ENCODE measurements at regions not wholly inside any gene's neighbourhood (a gene's known extent, or its start where the extent isn't known, plus 50 kb on each side); places are given as distances from the start of the nearest gene placed in this dataset.

DNA sequence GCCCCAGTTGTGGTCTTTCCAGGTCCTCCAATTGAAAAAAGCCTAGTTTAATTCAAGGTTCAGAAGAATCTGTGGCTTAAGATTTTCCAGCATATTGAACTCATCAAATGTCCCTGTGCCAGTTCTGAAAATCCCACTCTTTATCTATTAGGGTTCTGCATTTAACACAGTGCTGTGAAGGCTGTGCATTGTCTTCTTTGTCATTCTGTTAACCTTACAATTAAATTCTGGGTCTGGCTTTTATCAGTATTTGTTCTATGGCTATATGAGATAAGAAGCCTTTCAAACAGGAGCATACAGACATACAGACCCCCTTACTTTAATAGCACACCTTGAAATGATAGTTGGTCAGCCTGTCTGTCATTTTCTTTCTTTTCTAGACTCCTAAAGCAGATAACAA is 362.1 kb upstream of the DACH1 start:
- DNase-seq (ENCODE audit: low read depth) = no peak

DNA sequence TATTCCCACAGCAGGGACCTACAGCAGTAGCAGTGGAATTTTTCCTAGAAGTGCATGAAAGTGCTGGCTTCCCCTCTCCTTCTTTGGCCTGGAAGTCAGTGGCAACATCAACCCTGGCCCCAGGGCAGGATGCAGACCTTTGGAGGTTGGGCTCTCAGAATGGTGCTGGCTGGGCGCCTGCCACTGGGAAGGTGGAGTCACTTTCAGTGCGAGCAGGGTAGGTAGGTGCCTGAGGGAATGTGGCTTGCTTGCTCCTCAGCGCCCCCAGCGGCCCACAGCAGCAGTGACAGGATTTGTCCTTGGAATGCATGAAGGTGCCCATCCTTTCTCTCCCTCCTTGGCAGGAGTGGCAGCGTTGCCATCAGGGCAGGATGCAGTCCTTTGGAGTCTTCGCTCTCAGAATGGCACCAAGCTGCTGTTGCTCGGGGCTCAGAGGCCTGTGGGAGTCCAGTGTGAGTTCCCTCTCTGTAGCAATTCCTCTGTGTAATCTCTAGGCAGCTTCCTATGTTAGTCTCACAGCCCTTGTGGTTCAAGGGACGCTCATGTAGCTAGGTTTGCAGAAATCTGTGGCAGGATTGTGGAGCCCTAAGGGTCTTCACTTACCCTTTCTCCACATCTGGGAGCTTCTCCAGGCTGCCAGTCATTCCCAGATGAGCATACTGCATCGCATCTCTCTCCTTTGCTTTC is 354.4 kb upstream of the DACH1 start:
- no peak for DNase-seq (ENCODE audit: low read depth)

DNA sequence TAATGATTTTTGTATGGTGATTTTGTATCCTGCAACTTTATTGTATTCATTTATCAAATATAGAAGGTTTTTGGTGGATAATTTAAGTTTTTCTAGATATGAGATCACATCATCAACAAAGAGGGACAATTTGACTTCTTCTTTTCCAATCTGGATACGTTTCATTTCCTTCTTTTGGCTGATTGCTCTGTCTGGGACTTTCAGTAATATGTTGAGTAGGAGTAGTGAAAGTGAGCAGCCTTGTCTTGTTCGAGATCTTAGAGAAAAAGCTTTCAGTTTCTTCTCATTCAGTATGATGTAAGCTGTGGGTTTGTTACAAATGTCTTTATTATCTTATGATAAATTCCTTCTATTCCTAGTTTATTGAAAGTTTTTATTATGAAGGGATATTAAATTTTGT is 352.0 kb upstream of the DACH1 start:
- no peak for DNase-seq (ENCODE audit: low read depth)

DNA sequence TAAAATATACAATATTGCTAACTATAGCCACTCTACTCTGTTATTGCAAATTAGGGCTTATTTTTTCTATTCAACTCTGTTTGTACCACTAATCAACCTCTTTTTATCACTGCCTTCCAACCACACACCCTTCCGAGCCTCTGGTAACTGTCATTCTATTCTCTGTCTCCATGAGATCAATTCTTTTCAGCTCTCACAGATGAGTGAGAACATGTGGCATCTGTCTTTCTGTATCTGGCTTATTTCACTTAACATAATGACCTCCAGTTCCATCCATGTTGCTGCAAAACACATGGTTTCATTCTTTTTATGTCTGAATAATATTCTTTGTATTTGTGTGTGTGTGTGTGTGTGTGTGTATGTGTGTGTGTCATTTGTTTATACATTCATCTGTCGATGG is 350.1 kb upstream of the DACH1 start:
- DNase-seq (ENCODE audit: low read depth) = no peak

DNA sequence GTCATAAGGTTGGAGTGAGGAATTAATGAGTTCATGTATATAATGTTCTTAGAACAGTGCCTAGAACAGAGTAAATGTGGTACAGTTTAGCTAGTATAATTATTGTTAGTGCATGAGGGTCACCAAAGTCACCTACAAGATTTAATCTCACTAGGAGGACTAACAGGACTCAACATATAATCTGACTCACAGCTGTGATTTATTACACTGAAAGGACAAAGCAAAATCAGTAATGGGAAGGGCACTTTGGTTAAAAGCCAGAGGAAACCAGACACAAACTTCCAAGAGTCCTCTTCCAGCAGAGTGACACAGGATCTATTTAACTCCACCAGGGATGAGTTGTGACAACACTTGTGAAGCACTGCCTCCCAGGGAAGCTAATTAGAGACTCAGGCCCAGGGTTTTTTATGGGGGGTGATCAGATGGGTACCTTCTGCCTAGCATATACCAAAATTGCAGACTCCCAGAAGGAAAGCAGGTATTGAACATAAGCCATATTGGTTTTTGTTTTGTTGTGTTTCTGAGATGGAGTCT is 341.2 kb upstream of the DACH1 start:
- DNase-seq (ENCODE audit: low read depth) = no peak

DNA sequence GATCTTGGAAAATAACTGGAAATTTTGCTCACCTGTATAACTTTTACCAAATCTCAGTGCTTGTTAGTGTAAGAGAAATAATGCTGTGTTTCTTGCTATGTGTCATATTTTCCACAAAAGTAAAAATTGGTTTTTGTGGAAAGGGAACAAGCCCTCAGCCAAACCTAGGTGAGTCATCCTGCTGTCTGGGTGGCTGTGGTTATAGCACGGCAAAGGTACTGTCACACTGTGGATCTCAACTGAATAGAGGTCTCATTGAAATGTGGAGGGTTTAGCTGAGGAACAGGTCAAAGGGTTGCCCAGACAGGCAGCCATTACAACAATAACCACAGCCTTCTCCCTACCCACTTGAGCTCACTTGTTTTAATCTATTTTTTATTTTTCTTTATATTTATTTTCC is 338.8 kb upstream of the DACH1 start:
- no peak for DNase-seq (ENCODE audit: low read depth)

DNA sequence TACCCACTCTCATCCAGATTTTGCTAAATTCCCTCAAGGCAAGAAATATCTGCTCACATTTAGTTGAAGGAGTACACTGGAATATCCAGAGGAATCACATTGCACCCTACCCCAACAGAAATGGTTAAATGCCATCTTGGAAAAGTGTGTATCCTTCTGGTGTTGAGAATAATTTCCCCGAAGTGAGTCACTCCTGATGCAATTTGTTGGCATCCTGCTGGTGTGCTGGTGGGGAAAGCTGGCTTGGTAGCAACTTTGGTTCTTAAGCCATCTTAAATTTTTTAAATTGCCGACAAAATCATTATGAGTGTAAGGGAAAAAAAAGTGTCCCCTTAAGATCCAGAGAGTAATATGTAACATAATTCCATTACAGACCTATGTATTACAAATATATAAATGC is 337.3 kb upstream of the DACH1 start:
- peak; percentile 76 for DNase-seq (ENCODE audit: low read depth)

DNA sequence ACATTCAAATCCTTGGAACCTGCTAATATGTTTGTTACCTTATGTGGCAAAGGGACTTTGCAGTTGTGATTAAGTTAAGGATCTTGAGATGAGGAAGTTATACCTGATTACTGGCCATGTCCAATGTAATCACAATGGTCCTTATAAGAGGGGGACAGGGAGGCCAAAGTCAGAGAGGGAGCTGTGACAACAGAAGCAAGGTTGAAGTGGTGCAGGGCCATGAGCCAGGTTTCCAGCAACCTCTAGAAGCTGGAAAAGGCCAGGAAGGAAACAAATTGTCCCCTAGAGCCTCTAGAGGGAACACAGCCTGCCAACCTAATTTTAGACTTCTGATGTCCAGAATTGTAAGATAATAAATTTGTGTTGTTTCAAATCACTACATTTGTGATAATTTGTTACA is 334.7 kb upstream of the DACH1 start:
- DNase-seq (ENCODE audit: low read depth) = no peak

DNA sequence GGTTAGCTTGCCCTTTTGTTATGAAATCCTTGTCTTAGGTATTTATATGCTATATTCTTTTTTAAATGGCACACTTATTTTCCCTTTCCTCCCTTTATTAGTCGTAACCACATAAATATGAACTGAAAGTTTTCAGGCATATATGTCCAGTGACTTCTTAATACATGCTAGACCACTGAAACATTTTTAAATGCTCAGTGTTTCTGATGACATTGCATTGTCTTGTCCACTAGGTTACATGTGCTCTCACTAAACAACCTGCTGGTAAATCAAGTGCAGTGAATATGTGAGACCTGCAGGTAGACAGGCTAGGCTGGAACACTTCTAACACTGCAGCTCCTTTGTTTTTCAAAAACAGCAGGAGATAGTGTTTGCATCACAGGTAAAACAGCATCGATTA is 332.6 kb upstream of the DACH1 start:
- DNase-seq (ENCODE audit: low read depth) = no peak

DNA sequence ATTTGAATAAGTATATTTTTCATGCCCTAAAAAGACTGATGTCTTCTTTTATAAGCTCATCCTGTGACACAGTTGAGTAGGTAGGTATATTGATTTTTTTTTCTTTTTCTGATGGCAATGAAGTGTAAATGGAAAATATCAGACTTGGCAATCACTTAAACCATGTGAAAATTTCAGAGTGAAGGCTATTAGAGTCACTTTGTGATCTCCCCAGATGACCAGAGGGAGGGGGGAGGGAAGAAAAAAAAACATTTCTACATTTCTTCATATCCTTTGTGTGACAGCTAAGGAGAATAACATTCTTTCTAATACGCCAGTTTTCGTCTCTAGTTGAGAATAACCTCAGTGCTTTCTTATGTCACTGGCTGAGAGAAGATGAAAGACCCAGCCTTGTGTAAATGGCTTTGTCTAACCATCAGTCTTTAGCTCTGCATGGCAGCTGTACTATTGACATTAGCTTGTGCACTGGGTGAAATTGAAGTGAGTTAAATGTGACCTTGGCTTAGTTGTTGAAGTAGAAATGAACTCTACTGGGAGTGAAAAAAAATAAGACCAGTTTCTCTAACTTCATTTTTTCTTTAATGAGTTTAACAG is 332.1 kb upstream of the DACH1 start:
- DNase-seq (ENCODE audit: low read depth) = no peak

DNA sequence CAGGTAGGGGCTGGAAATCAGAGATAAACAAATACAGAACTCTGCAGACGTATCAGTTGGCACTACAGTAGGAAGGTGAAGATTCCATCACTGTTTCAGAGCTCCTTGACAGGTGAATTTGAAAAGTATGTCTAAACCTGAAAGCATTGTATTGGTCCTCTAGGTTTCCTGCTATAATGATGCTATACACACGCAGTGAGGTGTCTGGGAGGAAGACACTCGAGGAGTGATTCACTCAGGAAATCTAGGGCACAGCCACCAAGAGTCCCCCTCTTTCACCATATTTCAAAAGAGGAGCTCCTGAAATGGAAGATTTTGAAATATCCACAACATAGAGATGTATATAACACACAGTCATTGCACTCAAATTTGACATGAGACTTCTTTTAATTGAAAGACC is 331.0 kb upstream of the DACH1 start:
- DNase-seq (ENCODE audit: low read depth) = no peak

DNA sequence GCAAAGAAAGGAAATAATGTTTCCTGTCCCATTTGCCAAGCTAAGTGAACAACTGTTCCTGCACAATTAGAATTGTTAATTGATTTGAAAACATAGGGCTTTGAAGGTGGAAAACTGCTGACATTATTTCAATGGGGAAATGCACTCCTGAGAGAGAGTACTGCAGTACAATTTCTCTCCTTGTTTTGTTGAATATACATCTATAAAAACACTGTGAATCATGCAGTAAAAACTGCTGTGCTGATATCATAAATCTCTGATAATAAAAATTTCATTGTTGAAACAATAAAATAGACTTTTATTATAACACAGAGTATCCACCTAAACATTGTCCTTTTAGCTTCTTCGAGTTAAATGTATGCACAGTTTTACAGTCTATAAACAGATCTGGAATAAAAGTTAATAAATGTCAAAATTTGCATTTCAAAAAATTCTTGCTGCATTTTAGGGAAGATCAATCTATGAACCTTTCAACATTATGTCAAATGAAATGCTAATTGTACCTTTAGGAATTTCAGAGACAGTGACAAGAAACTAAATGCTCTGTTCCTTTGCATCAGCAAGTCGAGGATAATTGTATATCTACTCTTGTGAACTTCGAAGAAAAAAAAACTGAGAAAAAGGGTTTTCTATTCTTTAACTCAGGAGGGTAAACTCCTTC is 328.2 kb upstream of the DACH1 start:
- DNase-seq (ENCODE audit: low read depth) = no peak

DNA sequence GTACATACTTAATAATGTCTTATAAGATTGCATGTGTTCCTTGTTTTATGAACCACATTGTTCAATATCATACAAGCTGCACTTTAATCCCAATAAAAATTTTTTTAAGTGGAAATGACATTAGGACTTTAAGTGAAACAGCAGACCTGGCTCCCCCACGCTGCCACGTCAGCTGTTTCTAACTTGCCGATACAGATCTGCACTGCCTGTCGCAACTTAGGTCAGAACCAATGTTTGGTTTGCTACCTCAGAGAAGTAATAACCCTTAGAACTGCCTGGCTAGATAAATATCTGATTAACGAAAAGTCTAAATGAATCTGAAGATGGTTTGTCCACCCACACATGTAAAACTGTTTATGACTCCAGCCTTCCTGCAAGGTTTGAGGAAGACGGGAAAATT is 327.5 kb upstream of the DACH1 start:
- DNase-seq (ENCODE audit: low read depth) = no peak

DNA sequence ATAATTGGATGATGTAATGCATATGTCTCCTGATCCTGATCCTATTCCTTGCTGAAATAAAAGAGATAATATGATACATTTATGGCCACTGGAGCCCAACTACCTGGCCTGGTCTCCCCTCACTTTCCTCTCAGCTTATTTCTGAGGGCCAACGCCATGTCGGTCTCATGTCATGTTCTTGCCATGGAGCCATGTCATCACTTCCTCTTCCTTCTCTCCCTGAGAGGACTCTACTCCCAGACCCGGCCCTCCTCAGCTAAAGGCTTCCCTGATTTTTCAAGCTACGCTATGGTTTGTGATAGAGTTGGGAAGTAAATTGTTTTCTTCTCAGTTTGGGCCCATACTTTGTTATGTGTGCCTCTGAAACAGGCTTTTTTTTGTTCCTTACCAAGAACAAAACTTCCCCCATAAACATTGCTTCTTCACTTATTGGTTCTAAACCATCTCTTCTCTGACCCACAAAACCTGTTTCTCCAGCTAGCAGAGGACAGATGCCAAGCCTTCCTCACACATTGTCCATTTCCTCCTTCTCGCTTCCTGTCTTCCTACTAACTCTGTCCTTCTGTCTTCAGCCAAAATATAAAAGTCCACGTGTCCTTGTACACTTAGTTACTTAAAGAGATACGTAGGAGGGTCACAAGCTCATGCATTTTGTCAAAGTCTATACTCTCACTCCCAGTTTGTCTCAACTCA is 319.9 kb upstream of the DACH1 start:
- DNase-seq (ENCODE audit: low read depth) = no peak

DNA sequence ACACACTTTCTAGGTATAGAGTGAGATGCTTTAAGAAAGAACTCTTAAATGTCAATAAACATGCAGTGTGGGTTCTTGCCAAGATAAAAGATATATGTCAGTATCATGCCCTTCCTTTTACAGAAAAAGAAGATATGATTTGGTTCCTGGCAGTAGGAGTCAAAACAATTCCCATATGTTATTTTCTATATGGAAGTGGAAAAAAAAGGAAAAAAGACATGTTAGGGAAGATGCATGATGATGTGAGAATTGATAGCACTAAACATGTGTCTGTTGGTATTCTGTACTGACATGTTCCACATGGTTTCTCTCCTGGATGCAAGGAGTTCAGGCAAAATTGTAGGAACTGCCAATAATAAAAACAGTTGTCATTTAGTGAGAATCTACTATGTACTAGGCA is 318.8 kb upstream of the DACH1 start:
- DNase-seq (ENCODE audit: low read depth) = no peak

DNA sequence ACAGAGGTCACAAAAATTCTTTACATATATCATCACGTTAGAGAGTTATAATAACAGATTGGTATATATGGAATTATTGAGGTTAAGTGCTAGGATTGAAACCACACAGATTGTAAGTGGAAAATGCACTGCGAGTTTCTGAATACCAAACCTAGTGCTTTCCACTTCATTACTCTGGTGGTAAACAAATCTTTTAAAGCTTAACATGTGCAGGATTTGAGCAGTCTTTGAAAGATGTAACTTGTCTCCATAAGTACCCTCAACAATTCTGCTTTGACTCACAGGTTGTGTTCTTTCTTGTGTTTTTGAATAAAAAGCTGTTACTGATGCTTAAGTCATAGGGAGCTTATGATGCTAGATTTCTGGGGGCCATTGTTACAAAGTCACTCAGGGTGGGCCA is 314.7 kb upstream of the DACH1 start:
- no peak for DNase-seq (ENCODE audit: low read depth)

DNA sequence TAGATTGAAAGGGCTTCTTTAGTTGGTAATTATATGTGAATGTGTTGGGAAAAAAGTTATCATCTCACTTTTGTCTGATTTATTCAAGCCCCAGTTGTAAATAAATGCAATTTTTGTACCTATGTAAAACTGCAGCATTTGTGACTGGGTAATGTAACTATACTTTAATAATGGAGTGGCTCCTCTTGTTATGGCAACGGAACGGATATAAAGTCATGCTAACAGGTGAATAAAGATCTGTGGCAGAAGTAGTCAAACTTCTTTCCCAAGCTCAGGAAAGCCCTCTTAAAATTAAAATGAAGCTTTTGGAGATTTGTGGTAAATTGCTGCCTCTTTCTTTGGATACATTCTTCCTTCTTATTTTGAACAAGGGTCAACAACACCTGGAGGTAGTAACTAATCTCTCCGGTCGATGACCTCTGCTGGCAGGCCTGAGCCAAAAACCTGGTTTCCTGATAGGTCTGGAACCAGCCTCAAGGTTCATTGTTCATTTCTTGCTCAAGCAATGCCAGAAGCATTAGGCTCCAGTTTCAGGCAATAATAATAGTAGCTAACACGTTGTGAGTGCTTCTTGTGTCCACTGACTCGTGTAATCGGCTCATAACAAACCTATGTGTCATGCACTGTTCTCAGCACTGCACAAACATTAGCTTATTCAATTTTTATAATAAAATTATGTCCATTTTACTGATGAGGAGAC is 313.4 kb upstream of the DACH1 start:
- DNase-seq (ENCODE audit: low read depth) = no peak

DNA sequence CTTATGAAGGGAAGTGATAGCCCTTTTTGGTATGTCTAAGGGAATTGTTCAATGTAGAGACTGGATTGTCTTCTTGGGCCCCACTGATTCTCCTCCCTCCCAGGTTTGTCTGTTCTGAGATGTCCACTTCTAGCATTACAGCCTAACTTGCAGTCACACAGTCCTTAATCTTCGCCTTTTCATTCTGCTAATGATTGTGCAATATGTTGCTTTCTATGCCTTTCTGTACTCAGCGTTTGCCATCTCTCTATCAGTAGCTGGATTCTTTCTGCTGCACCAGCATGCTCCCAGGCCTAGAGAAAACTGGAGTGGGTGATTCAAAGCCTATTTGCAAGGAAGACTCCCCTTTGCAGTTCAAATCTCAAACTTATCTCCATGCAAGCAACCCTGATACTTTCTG is 307.5 kb upstream of the DACH1 start:
- no peak for DNase-seq (ENCODE audit: low read depth)

DNA sequence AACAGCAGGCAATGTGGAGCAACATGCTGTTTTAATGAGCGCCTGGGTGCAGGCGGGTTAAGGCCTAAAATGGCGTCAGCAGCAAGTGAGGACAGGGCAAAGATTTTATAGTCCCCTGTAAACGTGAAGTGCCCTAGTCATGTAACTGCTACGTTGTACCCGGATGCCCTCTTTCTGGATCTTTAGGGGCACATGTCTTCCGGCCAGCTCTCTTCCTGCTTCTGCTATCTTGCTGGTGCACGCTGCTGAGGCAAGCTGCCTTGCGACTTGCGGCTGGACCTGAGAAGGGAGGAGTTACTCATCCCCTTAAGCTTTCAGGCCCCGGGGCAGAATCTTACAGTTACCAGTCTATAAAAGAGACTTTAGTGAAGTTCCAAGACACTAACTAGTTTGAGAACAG is 303.6 kb upstream of the DACH1 start:
- DNase-seq (ENCODE audit: low read depth) = no peak

DNA sequence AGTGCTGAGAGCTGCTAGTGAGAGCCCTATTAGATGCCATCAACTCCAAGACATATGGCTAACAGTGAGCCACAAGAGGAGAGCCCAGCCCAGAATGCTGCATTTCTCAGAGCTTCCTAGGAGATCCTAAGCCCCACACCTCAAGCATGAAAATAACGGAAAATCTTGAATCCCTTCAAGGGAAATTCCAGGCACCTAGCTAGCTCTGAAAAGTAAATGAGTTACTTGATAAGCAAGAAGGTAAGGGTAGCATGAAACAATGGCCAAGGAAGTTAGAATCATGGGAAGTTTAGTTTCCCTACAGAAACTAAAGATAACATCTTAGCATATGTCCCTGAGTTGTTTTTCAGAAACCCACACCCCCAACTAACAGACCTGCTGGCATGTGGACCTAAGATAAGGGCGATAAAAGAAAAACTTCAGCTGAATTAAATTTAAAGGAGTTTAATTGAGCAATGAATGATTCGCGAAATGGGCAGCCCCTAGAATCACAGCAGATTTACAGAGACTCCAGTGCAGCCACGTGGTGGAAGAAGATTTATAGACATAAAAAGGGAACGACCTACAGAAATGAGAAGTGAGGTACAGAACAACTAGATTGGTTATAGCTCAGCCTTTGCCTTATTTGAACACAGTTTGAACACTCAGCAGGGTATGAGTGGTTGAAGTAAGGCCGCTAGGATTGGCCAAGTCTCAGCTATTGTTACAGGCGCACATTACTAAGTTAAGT is 301.3 kb upstream of the DACH1 start:
- no peak for DNase-seq (ENCODE audit: low read depth)

DNA sequence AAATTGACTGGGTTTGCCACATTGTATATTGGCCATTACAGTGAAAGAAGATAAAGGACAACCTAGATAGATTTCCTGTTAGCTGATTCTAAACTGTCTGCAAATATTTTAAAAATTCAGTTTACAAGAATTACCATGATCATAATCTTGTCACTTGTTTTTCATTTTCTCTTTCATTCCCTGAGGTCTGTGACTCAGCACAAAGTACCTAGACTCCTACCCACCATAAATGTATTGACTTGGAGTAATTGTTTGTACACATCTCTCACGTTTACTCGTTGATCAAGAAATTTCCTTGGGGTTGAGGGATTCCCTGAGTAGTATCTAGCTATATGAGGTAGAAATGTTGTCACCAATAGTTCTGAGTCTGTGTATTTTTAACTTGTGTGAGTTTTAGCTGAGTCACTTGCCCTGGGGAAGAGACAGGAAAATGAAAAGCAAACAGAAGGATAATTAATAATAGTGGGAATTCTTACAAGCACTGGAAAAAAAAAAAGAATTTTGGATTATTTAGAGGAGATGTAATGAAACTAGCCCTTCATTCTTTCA is 299.2 kb upstream of the DACH1 start:
- no peak for DNase-seq (ENCODE audit: low read depth)

All from fibroblast of gingiva (primary cell).